ENCODE measurements at regions not wholly inside any gene's neighbourhood (a gene's known extent, or its start where the extent isn't known, plus 50 kb on each side); places are given as distances from the start of the nearest gene placed in this dataset.

- DNase-seq: no peak
Observed at GRCh38 chrX:727738-728621, 97.4 kb downstream of the SHOX start.

- no peak for DNase-seq
Observed at GRCh38 chrX:725971-726370, 95.4 kb downstream of the SHOX start.

GRCh38 chrX:724256-724655 is 93.7 kb downstream of the SHOX start:
- no peak for DNase-seq

- no peak for DNase-seq
Observed at GRCh38 chrX:723781-724180, 93.2 kb downstream of the SHOX start.

DNA sequence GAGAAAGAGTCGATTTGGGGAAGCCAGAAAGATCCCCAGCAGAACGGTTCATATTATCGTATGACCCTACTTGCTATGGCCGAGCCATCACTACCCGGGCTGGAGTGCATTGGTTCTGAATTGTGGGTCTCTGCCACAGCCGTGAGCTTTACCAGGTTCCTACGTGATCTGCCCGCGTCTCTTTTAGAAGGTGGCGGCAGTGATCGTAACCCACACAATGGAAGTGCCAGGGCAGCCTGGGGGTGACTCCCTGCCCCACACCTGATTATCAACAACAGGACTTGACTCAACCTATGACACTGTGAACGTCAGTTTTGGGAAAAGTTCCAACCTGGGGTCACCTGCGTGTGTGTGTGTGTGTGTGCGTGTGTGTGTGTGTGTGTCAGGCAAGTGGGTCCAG is 90.8 kb downstream of the SHOX start:
- DNase-seq: no peak

GRCh38 chrX:720825-721224 is 90.2 kb downstream of the SHOX start:
- no peak for DNase-seq

DNA sequence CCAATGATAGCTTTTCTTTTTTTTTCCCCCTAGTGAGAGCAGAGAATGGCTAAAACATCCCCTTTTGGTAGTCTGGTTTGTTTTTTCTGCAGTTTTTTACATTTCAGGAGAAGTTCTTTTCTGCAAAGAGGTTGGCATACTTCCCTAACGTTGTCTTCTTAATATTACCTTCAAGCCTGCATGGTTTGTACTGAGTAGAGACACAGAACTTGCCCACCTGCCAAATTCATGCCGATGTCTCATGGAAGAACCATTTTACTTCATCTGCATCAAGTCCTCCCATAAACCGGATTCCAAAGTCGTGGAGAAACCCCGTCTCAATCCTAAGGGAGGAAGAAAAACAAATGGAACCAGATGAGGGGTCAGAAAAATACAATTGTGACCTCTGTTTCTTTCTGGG is 89.7 kb downstream of the SHOX start:
- DNase-seq: no peak

GRCh38 chrX:716136-716535 is 85.5 kb downstream of the SHOX start:
- DNase-seq: no peak

GRCh38 chrX:714131-714530 is 83.5 kb downstream of the SHOX start:
- DNase-seq: no peak
